ENCODE measurements at regions not wholly inside any gene's neighbourhood (a gene's known extent, or its start where the extent isn't known, plus 50 kb on each side); places are given as distances from the start of the nearest gene placed in this dataset.
"Not testable (repeated sequence)": the region's sequence is repeated elsewhere in the genome, so short reads cannot be mapped to it uniquely, and the experiment has no call there.

DNA sequence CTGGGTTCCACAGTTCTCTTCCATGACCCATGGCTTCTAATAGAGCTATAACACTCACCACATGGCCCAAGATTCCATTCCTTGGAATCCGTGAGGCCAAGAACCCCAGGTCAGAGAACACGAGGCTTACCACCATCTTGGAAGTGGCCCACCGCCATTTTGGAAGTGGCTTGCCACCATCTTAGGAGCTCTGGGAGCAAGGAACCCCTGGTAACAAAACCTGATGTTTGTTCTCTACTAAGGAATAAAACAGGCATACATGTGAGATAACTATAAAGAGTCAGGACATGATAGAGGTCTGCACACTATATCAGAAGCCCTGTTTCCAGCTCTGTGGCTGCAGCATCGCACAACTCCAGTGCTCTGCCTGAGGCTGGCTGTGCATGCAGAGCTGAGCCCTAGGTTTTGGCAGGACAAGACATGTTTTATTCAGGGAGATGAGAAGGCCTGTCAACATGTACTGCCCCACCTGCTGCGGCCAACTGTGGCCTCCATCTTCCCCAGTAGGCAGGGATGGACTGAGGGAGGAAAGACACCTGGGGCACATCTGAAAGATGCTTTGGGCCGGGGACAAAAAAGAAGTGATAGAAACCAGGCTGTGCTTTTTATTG lies 344.9 kb downstream of the DAD1 start:
- no peak for DNase-seq

DNA sequence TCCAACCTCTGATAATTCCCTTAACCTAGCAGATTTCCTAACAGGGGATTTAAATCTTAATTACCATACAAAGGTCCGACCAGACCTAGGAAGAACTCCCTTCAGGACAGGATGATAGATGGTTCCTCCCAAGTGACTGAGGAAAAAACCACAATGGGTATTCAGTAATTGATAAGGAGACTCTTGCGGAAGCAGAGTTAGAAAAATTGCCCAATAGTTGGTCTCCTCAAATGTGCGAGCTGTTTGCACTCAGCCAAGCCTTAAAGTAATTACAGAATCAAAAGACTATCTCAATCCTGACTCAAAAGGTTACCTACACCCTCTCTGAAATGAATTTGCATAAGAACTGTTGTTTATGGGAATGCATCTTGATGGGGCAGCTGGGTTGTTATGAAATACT lies 350.7 kb downstream of the DAD1 start:
- not testable (repeated sequence) for DNase-seq

DNA sequence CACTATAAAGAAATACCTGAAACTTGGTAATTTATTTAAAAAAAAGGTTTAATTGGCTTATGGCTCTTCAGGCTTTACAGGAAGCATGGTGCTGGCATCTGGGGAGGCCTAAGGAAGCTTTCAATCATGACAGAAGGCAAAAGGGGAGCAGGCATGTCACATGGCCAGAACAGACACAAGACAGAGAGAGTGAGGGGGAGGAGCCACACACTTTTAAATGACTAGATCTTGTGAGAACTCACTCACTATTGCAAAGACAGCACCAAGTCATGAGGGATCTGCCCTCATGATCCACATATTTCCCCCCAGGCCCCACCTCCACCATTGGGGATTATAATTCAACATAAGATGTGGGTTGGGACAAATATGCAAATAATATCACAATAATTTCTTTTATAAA lies 355.6 kb downstream of the DAD1 start:
- no peak for DNase-seq

DNA sequence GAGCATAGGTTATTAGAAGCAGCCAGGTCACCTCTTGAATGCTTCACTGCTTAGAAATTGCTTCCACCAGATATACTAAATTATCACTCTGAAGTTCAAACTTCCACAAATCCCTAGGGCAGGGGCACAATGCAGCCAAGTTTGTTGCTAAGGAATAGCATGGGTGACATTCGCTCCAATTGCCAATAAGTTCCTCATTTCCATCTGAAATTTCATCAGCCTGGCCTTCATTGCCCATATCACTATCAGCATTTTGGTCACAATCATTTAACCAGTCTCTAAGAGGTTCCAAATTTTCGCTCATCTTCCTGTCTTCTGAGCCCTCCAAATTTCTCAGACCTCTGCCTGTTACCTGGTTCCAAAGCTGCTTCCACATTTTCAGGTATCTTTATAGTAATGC lies 356.1 kb downstream of the DAD1 start:
- DNase-seq: no peak

DNA sequence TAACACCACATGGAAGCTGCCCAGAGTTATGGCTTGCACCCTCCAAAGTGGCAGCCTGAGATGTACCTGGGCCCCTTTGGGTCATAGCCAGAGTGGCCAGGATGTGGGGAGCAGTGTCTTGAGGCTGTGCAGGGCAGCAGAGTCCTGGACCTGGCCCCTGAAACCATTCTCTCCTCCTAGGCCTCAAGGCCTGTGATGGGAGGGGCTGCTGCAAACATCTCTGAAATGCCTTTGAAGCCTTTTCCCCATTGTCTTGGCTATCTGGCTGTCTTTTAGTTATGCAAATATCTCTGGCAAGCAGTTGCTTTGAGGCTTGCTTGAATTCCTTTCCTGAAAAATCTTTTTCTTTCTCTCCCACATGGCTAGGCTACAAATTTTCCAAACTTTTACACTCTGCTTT lies 356.5 kb downstream of the DAD1 start:
- DNase-seq: no peak

DNA sequence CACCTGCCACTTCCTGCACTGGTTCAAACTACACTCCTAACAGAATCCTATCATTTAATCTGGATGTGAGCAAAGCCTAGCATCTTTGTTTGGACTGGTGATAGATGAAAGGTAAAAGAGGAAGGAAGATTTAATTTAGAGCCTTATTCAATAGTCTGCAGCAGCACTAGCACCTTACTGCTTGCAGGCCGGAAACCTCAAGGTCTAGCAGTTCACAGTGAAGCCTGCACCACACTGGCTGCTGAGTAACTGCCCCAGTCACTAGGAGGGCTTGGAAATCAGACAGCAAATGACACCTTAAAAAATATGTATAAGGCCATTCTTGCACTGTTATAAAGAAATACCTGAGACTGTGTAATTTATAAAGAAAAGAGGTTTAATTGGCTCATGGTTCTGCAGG lies 358.0 kb downstream of the DAD1 start:
- DNase-seq: no peak

DNA sequence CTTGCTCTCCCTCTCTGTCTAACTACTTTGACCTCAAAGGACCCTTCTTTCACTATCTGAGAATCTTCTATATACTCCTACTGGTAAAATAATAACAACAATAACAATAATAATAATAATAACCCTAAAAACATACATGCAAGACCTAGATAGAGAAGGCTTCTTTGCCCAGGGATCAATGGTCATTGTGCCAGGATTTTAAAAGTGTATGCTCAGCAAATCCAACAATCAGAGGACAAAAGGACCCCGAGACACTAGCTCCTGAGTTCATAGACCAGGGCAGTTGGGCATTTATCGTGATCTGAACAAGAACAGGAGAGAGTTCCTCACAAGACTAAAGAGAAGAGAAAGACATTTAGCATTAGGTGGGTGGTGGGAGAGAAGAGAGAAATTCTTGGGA lies 358.5 kb downstream of the DAD1 start:
- DNase-seq: no peak

DNA sequence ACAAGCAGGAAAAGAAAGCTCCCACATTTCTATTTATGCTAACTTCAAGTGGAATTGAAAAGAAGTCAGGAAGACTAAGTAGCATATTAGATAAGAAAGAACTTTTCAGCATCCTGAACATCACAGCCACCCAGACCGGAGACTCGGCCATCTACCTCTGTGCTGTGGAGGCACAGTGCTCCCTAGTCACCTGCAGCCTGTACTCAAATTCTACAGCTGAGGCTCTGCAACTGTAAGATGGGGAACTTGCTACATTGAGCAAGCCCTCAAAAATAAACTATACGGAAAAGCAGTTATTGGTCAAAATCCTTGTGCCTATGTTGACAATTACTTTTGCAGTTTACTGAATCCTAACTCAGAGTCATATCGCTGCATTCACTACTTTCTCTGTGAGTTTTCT lies 361.9 kb downstream of the DAD1 start:
- no peak for DNase-seq

DNA sequence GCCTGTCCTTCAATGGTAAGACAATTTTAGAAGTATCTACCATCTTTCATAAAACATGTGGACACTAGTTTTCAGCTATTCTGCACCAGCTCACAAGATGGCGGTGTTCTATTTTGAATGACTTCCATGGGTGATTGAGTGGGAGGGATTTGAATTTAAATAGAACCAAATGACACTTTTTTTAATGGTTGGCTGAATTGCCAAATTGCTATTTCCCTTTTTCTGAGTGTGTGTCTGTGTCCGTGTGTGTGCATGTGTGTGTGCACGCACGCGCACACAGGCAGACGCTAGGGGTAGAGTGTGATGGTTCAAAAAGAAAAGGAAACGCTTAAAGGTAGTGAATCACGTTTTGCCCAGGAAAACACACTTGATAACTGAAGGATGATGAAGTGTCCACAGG lies 362.6 kb downstream of the DAD1 start:
- DNase-seq: no peak

DNA sequence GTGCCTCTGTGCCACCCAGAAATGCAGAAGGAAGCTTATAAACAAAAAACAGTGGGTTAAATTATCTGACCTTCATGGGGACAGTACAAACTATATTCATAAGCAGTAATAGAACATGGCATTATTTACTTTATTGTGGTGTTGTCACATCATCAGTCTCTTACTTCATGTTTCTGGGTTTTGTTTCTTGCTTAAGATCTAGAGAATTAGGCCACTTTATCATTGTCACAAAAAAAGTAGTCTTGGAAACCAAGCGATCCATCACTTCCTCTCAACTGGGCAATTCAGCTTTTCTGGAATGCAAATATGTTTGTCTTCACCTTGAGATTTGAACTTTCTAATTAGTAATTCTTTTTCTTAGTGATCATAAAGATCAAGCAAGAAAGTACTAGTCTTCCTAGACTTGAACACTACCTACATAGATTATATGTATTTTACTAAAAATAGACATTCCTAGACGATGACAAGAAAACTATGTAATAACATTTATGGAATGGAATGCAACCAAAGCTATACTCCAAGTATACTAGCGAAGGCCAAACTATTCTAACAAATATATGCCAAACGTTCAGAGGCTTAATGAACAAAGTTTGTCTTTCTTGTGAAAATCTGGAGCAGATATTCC lies 363.4 kb downstream of the DAD1 start:
- no peak for DNase-seq

DNA sequence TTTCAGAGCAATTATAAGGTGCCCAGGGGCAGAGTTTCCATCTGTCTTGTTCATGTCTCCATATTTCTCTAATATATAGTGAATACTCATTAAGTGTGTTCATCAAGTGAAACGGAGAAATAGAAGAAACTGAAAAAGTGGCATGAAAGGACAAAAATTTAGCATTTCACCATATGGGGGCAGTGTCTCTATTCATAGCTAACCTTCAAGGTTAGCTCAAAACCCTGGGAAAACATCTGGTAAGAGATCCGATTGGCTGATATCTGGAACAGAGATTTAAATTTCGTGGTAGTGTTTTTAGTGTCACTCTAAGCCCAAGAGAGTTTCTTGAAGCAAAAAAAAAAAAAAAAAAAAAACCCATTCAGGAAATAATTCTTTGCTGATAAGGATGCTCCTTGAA lies 367.5 kb downstream of the DAD1 start:
- no peak for DNase-seq

DNA sequence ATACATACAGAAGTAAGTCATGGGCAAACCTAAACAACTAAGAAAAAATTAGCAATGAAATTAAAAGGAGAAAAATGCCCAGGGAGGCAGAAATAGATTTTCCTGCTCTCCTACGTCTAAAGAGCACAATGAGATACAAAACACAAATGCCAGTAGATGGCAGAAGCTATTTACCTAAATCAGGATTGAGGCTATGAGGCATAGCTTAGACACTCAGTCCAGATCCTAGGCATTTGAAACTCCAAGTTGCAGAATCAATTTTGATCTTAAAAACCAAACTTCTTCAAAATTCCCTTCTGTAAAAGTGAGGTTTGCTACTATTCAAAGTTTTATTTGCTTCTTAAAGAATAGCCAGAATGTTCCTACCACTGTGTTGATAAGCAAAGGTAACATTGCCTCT lies 368.6 kb downstream of the DAD1 start:
- no peak for DNase-seq

DNA sequence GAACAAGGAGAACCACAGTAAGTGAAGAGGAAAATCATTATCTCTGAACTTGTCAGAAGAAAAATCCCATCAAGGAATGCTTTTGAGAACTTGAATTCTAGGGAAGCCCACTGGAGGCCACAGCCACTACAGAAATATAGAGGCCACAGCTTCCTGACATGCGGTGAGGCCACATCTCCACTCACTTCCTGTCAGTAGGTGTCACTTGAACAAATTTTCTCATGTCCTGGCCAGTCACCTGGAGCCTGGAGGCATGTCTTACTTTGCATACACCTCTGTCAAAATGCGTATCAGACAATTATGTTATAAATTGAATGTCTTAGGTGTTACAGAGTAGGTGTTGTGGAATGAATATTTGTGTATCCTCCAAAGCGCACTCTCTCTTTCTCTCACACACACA lies 370.3 kb downstream of the DAD1 start:
- no peak for DNase-seq

DNA sequence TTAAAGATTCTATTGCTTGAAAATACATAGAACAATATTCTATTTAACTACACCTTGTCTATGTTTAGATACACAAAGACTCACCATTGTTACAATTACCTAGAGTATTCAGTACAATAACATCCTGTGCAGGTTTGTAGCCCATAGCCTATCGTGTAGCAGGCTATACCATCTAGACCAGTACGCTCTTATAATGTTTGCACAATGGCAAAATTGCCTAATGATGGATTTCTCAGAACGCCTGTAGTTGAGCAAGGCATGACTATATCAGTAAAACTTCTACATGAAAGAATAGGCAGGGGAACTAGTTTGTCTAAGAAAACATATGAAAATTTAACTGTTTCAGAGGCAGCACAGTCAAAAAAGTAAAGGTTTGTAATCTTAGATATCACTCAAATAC lies 375.9 kb downstream of the DAD1 start:
- DNase-seq: no peak

DNA sequence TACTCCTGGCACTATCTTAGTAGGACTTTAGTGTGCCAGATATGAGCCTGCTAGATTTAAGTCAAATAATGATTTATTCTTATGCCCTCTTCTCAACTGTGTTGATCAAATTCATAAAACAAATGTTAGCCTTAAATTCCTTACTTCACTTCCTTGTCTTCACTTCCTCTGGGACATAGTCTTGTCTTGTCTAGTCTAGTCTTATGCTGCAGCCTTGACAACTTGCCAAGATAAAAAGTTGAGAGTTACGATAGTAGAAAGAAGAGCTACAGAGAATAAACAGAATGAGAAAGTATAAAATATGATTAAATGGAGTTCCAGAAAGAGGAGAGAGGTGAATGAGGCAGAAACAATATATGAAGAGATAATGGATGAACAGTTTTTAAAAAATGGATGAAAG lies 378.1 kb downstream of the DAD1 start:
- DNase-seq: no peak

DNA sequence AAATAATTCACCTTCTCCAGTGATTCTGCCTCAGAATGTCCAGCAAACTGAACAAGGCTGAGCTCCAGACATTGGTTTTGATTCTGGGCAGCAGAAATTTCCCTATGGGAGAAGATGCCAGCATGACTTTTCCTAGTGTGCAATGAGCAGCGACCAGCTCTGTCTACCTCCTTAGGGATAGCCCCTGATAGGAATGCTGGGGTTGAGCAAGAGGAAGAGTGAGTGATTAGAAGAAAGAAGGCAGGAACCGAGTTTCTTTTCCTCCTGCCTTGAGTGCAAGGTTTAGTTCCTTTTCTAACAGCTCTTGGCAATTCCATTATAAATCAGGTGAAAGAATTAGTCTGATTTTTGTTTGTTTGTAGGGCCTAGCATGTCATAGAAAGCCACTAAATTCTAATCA lies 379.0 kb downstream of the DAD1 start:
- DNase-seq: no peak

DNA sequence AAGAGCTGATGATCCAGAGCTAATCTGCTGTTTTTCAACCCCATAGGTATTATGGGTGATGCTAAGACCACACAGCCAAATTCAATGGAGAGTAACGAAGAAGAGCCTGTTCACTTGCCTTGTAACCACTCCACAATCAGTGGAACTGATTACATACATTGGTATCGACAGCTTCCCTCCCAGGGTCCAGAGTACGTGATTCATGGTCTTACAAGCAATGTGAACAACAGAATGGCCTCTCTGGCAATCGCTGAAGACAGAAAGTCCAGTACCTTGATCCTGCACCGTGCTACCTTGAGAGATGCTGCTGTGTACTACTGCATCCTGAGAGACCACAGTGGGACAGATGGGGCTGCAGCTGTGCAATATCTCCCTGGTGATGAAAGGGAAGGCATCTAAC lies 386.0 kb downstream of the DAD1 start:
- no peak for DNase-seq

DNA sequence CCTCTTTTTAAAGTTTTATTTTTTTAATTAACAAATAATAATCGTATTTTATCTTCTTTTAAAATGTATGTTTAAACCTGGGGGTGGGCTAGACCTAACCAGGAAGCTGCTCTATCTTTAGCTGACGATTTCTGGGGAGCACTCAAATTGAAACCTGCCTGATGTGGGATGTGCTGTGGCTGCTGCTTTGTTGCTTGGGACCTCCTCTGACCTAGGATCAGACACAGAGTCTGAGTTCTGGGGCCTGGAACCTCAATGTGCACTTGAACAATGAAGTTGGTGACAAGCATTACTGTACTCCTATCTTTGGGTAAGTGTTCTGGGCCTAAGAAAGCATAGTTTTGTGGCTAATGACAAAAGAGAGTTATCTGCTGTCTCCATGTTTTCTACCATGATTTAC lies 386.7 kb downstream of the DAD1 start:
- DNase-seq: no peak

DNA sequence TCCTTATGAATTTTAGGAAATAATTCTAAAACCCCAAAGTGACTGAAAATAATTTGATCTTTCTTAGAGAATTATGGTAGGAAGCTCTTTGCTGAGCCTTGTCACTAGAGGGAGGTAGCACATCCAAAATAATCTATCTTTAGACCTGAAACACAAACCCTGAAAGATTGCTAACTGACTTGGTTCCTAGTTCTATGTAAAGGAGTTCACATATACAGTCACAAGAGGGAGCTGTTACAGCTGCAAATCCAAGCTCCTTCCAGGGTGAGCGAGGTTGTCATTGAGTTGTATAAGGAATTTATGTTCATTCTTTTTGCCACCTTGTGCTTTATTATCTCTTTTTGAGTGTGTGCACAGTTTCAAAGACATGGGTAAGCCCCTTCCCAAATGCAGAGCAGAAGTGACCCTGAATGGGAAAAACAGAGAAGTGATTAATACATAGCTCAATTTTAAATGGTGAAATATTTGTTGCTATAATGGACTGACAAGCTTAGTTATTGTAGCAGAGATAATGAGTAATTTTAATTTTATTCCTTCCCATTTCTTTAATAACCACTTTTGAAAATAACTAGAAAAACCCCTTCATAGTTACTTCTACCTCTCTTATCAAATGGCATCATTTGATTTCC lies 387.9 kb downstream of the DAD1 start:
- DNase-seq: no peak

DNA sequence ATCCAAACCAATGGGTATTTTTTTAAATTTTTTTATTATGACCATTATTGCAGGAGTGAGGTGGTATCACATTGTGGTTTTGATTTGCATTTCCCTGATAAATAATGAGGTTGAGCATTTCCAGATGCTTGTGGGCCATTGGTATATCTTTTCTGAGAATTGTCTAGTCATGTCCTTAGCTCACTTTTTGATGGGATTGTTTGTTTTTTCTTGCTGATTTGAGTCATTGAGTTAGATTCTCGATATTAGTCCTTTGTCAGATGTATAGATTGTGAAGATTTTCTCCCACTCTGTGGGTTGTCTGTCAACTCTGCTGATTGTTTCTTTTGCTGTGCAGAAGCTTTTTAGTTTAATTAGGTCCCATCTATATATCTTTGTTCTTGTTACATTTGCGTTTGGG lies 388.9 kb downstream of the DAD1 start:
- not testable (repeated sequence) for DNase-seq

DNA sequence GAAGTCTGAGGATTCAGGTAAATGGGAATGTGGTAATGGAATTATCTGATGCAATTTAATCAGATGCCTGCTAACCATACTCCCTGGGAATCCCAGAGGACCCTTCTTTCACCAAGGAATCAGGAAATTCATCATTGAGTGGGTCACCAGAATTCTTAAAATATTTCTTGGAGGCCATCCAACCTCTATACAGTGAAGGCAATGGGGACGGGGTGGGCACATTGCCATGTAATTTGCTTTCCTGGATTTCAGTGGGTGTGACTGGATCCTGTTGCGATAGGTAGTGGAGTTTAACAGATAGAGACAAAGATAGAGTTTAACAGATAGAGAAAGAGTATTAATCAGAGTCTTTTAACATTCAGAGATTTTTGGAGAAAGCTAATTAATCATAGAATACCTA lies 394.4 kb downstream of the DAD1 start:
- no peak for DNase-seq

DNA sequence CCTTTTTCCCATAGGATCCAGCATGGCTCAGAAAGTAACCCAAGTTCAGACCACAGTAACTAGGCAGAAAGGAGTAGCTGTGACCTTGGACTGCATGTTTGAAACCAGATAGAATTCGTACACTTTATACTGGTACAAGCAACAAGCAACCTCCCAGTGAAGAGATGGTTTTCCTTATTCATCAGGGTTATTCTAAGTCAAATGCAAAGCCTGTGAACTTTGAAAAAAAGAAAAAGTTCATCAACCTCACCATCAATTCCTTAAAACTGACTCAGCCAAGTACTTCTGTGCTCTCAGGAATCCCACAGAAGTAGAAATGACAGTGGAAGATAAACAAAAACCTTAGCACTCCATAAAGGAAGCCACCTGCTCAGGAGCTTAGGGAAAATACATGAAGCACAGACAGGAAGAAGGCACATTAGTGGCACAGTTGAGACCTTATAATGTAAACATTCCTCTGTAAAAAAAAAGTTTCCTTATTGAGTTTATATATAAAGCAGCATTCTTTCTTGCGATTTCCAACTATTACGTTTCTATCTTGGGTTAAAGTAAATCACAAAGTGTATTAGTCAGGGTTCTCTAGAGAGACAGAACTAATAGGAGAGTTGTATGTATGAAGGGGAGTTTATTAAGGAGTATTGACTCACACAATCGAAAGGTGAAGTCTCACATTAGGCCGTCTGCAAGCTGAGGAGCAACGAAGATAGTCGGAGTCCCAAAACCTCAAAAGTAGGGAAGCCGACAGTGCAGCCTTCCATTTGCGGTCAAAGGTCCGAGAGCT lies 398.4 kb downstream of the DAD1 start:
- no peak for DNase-seq

DNA sequence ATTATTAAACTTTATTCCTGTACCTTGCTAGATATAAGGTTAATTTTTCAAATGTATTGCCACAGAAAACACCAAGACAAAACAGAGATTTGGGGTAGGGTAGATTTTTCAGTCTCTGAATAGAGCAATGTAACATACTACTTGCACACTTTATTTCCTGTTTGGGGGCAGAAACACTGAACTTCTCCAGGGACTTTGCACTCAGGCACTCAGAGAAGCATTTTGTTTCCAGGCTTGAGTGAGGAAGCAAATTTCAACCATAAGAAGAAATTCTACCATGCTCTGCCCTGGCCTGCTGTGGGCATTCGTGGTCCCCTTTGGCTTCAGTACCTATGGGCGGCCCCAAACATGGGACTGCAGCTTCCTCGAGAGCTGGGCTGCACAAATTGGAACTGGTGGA lies 399.1 kb downstream of the DAD1 start:
- DNase-seq: no peak

DNA sequence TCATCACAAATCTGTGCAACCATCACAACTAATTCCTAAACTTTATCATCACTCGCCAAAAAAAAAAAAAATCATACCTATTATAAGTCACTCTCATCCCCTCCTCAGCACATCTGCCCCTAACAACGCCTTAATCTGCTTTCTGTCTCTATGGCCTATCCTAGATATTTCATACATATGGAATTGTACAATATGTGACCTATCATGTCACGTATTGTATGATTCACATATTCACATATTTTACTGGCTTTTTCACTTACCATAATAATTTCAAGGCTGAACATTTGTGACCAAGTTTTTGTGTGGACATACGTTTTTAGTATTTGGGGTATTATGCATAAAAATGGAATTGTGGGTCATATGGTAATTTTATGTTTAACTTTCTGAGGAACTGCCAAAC lies 400.7 kb downstream of the DAD1 start:
- no peak for DNase-seq

Measured in right kidney (tissue), 1 donor.